A673 (cell line): ENCODE measurements at regions not wholly inside any gene's neighbourhood (a gene's known extent, or its start where the extent isn't known, plus 50 kb on each side); places are given as distances from the start of the nearest gene placed in this dataset.

Experiments used
- BruUV-seq: library from RNA; stranded (reverse); fragments of 400-500 nt; replicated peaks from 2 replicates; lab custom pipeline; 2021; lab: Mats Ljungman, UMichigan
- CTCF ChIA-PET: fragments of 300-600 bp; sonication (Branson Sonifier 250); formaldehyde crosslinking; loops from one replicate; lab custom pipeline; 2022; ENCODE audit warnings: antibody characterized with exemption; lab: Charles Lee
- POLR2A ChIA-PET: fragments of 300-600 bp; sonication (Branson Sonifier 250); formaldehyde crosslinking; loops from one replicate; lab custom pipeline; 2022; ENCODE audit warnings: antibody characterized with exemption; ENCODE audit not compliant: low non-redundant PET; lab: Charles Lee
- DNase-seq: peaks from one replicate; pipeline ENCODE4 v3.0.0-alpha.2; 2015; ENCODE audit warnings: low spot score
- H3K27ac ChIP-seq: fragments of 200-600 bp; sonication (generic); 2 replicates; pipeline ENCODE4 v1.5.1; 2016; ENCODE audit warnings: mixed run types, low read depth, mild to moderate bottlenecking, mixed read lengths, antibody characterized with exemption, low read length; ENCODE audit not compliant: poor library complexity, severe bottlenecking
- H3K27me3 ChIP-seq: fragments of 200-600 bp; sonication (generic); replicated peaks from 2 replicates; pipeline ENCODE4 v1.6.1; 2017; ENCODE audit warnings: mixed run types, low read depth, mild to moderate bottlenecking, mixed read lengths, antibody characterized with exemption, low read length; ENCODE audit not compliant: insufficient read depth, poor library complexity
- H3K36me3 ChIP-seq: fragments of 200-600 bp; sonication (generic); 2 replicates; pipeline ENCODE4 v1.6.1; 2016; ENCODE audit warnings: mixed run types, mild to moderate bottlenecking, mixed read lengths, antibody characterized with exemption, low read length; ENCODE audit not compliant: insufficient read depth, poor library complexity, severe bottlenecking
- H3K4me1 ChIP-seq: fragments of 200-600 bp; sonication (generic); 2 replicates; pipeline ENCODE4 v1.6.1; 2017; ENCODE audit warnings: mixed run types, mild to moderate bottlenecking, mixed read lengths, antibody characterized with exemption, low read length; ENCODE audit not compliant: insufficient read depth, poor library complexity, severe bottlenecking
- H3K4me3 ChIP-seq: fragments of 200-600 bp; sonication (generic); 2 replicates; pipeline ENCODE4 v1.5.1; 2016; ENCODE audit warnings: low read depth, mixed run types, mild to moderate bottlenecking, mixed read lengths, low read length; ENCODE audit not compliant: poor library complexity, severe bottlenecking
- H3K9me3 ChIP-seq: fragments of 200-600 bp; sonication (generic); 2 replicates; pipeline ENCODE4 v1.6.1; 2016; ENCODE audit warnings: mixed run types, low read depth, mild to moderate bottlenecking, mixed read lengths, antibody characterized with exemption, low read length; ENCODE audit not compliant: poor library complexity, severe bottlenecking
- CTCF ChIP-seq: fragments of 300-800, 200-600 bp; sonication (generic); conservative IDR thresholded peaks from 2 replicates; pipeline ENCODE4 v1.5.1; 2017; ENCODE audit warnings: low read depth, mild to moderate bottlenecking, antibody characterized with exemption, low read length, moderate library complexity, mixed read lengths
- EZH2 ChIP-seq: fragments of 200-600 bp; sonication (generic); IDR thresholded peaks from 2 replicates; pipeline ENCODE4 v1.6.1; 2017; ENCODE audit warnings: borderline replicate concordance, low read depth, mild to moderate bottlenecking, mixed read lengths, antibody characterized with exemption, low read length; ENCODE audit not compliant: poor library complexity, severe bottlenecking
- intact Hi-C: fragments of 100-400 bp; cut with micrococcal nuclease; formaldehyde crosslinking; loops from one replicate; pipeline ENCODE4 v1.10.0; 2022; ENCODE audit not compliant: unreplicated experiment

- no peaks in the 10 kb centered on the region for H3K27me3 ChIP-seq
- no peaks in the 10 kb centered on the region for H3K9me3 ChIP-seq
- no peak for DNase-seq
- intact Hi-C loops: no loop called here
- H3K4me3 ChIP-seq: no peak overlapping the region
- no TSS peak for BruUV-seq
- no peaks in the 10 kb centered on the region for H3K36me3 ChIP-seq
- ChIA-PET CTCF (no interaction called here), POLR2A (no interaction called here)
- no peaks in the 10 kb centered on the region for H3K4me1 ChIP-seq
- H3K27ac ChIP-seq: no peak overlapping the region
- TF ChIP-seq CTCF (no peak), EZH2 (no peak)
Observed at GRCh38 chr11:10378362-10378761, 73.5 kb downstream of the ADM start.

- no peaks in the 10 kb centered on the region for H3K9me3 ChIP-seq
- H3K4me1 ChIP-seq: no peaks in the 10 kb centered on the region
- BruUV-seq: no TSS peak
- ChIA-PET CTCF (interaction anchor here (0.7 kb wide), 1 partner anchor 52 kb away, joined by 3 read pairs; no protein-coding TSS in a partner anchor), POLR2A (no interaction called here)
- H3K4me3 ChIP-seq: no peak overlapping the region
- no peak overlapping the region for H3K27ac ChIP-seq
- no peaks in the 10 kb centered on the region for H3K36me3 ChIP-seq
- no peak for TF ChIP-seq CTCF
- TF ChIP-seq EZH2: no peak
- intact Hi-C loops: no loop called here
- no peaks in the 10 kb centered on the region for H3K27me3 ChIP-seq
- peak; percentile 45 for DNase-seq
Observed at GRCh38 chr11:10379022-10379421, 74.1 kb downstream of the ADM start.

- intact Hi-C loops: no loop called here
- DNase-seq: no peak
- no TSS peak for BruUV-seq
- H3K27ac ChIP-seq: no peak overlapping the region
- no peak overlapping the region for H3K4me3 ChIP-seq
- H3K27me3 ChIP-seq: no peaks in the 10 kb centered on the region
- H3K4me1 ChIP-seq: no peaks in the 10 kb centered on the region
- TF ChIP-seq EZH2: no peak
- no peak for TF ChIP-seq CTCF
- no peaks in the 10 kb centered on the region for H3K9me3 ChIP-seq
- ChIA-PET CTCF (interaction anchor here (0.6 to 0.7 kb wide), 2 partner anchors 51 to 298 kb away, joined by 3 read pairs; no protein-coding TSS in a partner anchor), POLR2A (no interaction called here)
- H3K36me3 ChIP-seq: no peaks in the 10 kb centered on the region
Observed at GRCh38 chr11:10379426-10379825, 74.6 kb downstream of the ADM start.
